ENCODE measurements at regions not wholly inside any gene's neighbourhood (a gene's known extent, or its start where the extent isn't known, plus 50 kb on each side); places are given as distances from the start of the nearest gene placed in this dataset.

DNA sequence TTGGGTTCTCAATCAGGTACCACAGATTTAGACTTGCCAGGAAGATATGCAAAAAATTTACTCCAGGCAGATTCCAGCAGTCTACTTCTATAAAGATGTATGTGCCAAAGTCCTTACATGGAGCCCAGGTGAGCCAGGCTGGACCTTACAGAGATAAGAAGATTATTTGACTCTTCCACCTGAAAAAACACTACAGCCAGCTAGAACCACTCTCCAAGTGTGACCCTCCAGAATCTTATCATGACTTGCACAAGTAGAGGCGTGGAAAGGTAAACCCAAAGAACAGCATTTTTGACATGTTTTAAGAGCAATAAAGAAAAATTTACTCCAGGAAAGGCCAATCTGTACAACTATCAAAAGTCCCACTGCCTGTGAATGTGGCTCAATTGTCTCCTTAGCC, 146.8 kb upstream of the DPT start:
- DNase-seq: no peak

DNA sequence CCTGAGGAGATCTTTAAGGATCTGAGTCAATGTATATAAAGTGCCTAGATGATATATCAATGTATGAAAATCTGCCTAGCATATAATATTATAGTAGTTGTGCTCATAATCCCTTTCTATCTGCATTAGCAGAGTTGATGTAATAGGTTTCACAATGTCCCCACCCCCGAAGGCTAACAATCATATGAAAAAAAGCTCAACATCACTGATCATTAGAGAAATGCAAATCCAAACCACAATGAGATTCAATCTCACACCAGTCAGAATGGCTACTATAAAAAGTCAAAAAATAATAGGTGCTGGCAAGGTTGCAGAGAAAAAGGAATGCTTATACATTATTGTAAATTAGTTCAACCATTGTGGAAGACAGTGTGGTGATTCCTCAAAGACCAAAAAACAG, 147.8 kb upstream of the DPT start:
- DNase-seq: no peak

- DNase-seq: no peak
Measured at GRCh38 chr1:168879896-168880734, 151.1 kb upstream of the DPT start.

DNA sequence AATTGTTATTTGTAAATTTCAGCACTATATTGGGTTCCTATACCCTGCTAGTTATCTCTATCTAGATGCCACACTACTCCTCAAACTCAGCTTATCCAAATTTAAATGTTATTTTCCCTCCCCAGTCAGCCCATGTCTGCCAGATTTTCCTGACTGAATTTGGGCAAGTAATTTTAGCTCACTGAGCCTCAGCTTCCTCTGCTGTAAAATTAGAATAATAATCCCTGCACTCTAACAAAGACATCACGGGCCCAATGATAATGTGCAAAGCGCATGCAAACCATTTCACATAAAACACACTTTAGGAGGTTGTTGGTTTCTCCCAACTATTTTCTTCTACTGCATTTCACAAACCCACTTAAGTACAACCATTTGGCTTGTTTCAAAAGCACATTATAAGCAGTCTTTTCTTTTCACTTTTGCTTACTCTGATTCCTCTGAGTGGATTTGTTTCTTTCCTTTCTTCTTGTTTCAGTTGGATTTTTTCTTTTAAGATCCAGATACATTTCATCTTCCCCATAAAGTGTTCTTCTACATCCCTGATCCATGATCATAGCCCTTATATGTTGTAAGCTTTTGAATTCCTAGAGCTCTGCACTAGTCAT, 152.8 kb upstream of the DPT start:
- DNase-seq: no peak

- no peak for DNase-seq
Measured at GRCh38 chr1:168887381-168887780, 158.4 kb upstream of the DPT start.

GRCh38 chr1:168888418-168888817, 159.4 kb upstream of the DPT start:
- no peak for DNase-seq

DNA sequence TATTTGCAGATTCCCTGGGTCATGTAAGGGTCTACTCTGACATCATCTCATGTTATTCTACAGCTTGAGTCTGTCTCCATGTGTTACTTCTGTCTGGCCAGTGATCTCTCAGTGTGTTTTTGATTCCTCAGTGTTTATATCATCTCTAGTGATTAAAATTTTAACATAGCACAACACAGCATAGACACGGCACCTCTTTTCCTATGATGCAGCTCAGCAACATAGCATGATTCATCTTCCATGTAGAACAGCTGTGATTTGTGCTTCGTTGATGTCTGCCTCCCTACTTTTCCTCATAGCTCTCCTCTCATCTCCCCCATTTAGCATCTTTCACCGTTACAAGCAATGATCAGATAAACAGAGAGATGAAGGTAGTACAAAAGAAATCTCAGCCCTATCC, 163.9 kb upstream of the DPT start:
- no peak for DNase-seq

DNA sequence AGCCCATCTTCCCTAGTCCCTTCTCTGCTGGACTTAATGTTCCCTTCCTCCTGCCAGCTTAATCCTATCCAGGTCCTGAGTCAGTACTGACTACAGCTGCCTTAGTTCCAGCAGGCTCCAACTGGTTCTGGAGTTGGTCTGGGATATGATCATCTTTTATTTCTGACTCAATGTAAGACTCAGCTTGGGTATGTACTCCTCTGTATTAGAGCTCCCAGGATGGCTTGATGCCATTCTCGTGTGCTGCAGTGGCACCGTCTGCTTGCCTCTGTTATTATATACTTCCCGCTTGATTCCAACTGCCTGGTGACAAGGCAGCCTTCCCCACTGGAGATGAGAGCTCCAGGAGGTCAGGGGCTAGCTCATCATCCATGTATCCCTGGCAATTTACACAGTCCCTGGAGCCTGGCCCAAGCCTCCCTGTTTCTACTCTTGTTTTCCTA, 164.4 kb upstream of the DPT start:
- DNase-seq: no peak

GRCh38 chr1:168894397-168894903, 165.4 kb upstream of the DPT start:
- DNase-seq: no peak

DNA sequence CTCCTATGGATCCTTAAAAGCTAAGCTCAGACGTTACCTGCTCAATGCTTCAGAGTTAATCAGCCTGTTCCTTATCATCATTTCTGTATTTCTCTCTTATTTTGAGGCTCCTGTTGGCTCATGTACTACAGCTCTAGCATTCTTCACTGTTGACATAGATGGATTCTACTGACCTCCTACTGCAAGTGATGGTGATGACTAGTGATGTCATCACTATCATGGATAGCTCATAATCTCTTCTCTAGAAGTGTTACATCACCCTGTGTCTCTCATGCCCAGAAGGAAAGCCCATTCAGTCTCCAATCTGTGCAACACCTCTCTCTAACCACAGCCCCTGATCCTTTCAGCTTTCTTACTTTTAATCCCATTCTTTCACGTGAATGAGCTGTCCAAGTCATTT, 168.2 kb upstream of the DPT start:
- DNase-seq: no peak

- DNase-seq: no peak
Measured at GRCh38 chr1:168903237-168903830, 174.3 kb upstream of the DPT start.

GRCh38 chr1:168905633-168906032, 176.6 kb upstream of the DPT start:
- no peak for DNase-seq

DNA sequence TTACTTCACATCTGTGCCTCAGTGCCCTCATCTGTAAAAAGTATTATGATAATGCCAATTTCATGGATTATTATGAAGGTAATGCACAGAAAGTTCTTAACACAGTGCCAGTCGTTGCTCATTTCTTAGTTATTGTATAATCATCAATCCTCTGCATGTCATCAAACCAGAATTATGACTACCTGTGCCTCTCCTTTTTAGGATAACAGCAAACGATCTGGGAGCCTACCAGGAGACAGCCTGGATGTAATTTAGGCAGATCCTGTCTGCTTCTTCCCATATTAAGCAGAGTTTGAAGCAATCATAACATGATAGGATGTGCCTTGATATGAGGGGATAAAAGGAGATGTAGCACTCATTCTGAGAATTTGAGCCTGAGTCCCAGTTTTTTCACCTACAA, 177.4 kb upstream of the DPT start:
- DNase-seq: no peak

DNA sequence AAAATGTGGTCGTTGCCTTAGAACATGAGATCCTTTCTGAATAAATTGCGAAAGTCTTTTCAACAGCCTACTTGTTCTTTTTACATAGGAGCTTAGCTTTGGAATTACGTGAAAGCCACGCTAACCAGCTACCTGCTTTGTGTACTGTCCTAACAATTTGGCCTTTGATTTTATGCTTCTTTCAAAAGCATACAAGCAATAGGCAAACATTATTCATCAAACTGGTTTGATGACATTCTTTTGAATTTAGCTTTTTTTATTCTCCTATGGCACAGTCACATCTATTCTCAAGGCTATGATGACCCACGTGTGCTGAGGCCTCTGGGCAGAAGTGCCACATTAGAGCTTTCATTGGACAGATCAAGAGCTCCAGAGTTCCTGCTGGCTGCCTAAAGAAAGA, 178.0 kb upstream of the DPT start:
- DNase-seq: no peak

- no peak for DNase-seq
Measured at GRCh38 chr1:168907786-168908348, 178.9 kb upstream of the DPT start.

GRCh38 chr1:168910403-168910802, 181.4 kb upstream of the DPT start:
- no peak for DNase-seq

DNA sequence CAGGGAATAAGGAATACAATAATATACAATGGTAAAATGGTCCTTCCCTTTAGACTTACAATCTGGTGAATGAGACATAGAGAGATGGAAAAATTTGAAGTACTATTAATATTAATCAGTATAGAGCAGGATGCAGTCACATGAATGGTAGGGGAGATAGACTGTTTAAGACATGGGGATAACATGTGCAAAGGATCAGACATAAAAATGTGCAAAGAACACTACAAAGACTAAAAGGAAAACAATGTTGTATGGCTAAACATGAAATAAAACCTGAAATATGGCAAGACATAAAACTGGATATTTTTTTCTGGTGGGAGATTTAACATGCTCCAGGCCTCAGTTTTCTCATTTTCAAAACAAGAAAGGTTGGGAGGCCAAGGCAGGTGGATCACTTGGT, 182.4 kb upstream of the DPT start:
- no peak for DNase-seq

- no peak for DNase-seq
Measured at GRCh38 chr1:168913711-168914463, 184.9 kb upstream of the DPT start.

- DNase-seq: no peak
Measured at GRCh38 chr1:168917309-168917708, 188.3 kb upstream of the DPT start.

GRCh38 chr1:168917796-168918195, 188.7 kb upstream of the ATP1B1 start:
- no peak for DNase-seq

DNA sequence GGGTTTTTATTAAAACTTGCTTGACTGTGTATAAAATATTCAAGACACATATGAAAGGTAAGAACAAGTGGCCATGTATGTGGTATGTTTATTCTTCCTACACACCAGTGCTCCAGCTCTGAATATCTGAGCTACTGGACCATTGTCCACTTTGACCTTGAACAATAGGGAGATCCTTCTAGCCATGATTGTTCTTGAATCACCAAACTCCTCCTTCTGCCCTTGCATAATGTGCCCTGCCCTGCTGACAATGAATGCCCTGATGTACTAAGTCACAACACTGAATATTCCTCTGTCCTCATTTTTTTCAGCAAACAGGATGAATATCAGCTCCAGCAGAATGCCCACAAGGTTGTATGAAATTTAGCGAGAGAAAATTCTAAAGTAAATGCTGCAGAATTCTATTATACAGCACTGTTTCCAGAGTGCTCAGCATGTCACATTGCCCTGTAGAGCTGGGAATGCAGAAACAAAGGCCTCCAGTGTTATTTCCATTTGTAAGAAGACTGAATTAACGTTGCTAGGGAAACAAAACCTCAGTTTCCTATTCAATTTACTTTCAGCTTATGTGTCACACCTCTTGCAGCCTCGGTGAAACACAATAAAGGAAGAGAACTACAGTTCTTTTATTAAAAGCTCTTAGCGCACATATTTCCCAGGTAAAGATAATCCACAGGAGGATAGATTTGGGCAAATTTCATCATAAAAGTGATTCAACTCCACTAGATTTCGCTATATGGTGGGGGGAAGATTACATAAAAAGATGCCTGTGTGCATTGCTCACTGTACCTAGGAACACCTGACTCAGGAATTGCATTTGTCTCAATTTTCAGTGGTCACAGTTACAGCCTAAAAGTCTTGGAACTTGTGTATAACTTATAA, 187.4 kb upstream of the ATP1B1 start:
- DNase-seq: no peak
